CD14-positive monocyte (primary cell): ENCODE measurements at regions not wholly inside any gene's neighbourhood (a gene's known extent, or its start where the extent isn't known, plus 50 kb on each side); places are given as distances from the start of the nearest gene placed in this dataset.

Experiments
- DNase-seq, 3 donors: peaks; one replicate each; pipeline ENCODE4 v3.0.0-alpha.2; 2011 to 2022
- H2AFZ ChIP-seq: 2 replicates; pipeline ENCODE4 v1.6.0; 2012; ENCODE audit warnings: mild to moderate bottlenecking, low read depth, low read length, inconsistent platforms; ENCODE audit not compliant: insufficient read depth, poor library complexity, severe bottlenecking
- H3K27ac ChIP-seq, 2 donors: 1 replicate in 1 of 2; 2 replicates in 1 of 2; pipeline ENCODE4 v1.5.1; 2012 to 2013; ENCODE audit warnings: low read length in 2 of 2, control low read depth in 1 of 2, inconsistent platforms in 1 of 2, low read depth in 1 of 2, mild to moderate bottlenecking in 1 of 2
- H3K27me3 ChIP-seq, 2 donors: one replicate each; pipeline versions ENCODE4 v1.6.0 to v1.6.1; 2011 to 2013; ENCODE audit warnings: low read length in 2 of 2; ENCODE audit not compliant: control insufficient read depth in 2 of 2, insufficient read depth in 2 of 2
- H3K36me3 ChIP-seq, 2 donors: replicated peaks in 1 of 2; 1 replicate in 1 of 2; 2 replicates in 1 of 2; pipeline versions ENCODE4 v1.5.1 to v1.6.1; 2012 to 2013; ENCODE audit warnings: low read length in 2 of 2, control low read depth in 1 of 2, inconsistent platforms in 1 of 2, mild to moderate bottlenecking in 1 of 2; ENCODE audit not compliant: insufficient read depth in 2 of 2, control insufficient read depth in 1 of 2
- H3K4me1 ChIP-seq, 2 donors: 1 replicate in 1 of 2; 2 replicates in 1 of 2; pipeline versions ENCODE4 v1.5.1 to v1.6.1; 2012 to 2013; ENCODE audit warnings: low read length in 2 of 2, control low read depth in 1 of 2, inconsistent platforms in 1 of 2, mild to moderate bottlenecking in 1 of 2, moderate library complexity in 1 of 2; ENCODE audit not compliant: insufficient read depth in 2 of 2, control insufficient read depth in 1 of 2
- H3K4me2 ChIP-seq: replicated peaks from 2 replicates; pipeline ENCODE3; 2012; ENCODE audit warnings: low read length, moderate library complexity, mild to moderate bottlenecking; ENCODE audit not compliant: poor library complexity, severe bottlenecking; ENCODE audit errors: extremely low read depth
- H3K4me3 ChIP-seq, 3 experiments: fragments of 200-600 bp in 1 of 3; sonication (generic) in 1 of 3; replicated peaks in 1 of 3; 1 replicate in 2 of 3; 2 replicates in 1 of 3; pipeline ENCODE4 v1.5.1; 2011 to 2013; ENCODE audit warnings: low read length in 3 of 3, mild to moderate bottlenecking in 3 of 3, control low read depth in 2 of 3, low read depth in 2 of 3, inconsistent platforms in 1 of 3, moderate library complexity in 1 of 3
- H3K79me2 ChIP-seq: 2 replicates; pipeline ENCODE4 v1.6.0; 2012; ENCODE audit warnings: mild to moderate bottlenecking, control low read depth, inconsistent platforms, low read length, moderate library complexity; ENCODE audit not compliant: insufficient read depth
- H3K9ac ChIP-seq: 2 replicates; pipeline ENCODE4 v1.6.0; 2017; ENCODE audit warnings: low read length, mild to moderate bottlenecking; ENCODE audit not compliant: insufficient read depth, poor library complexity, severe bottlenecking
- H3K9me3 ChIP-seq, 2 donors: replicated peaks in 1 of 2; 1 replicate in 1 of 2; 2 replicates in 1 of 2; pipeline versions ENCODE4 v1.5.1 to v1.6.1; 2012 to 2013; ENCODE audit warnings: low read length in 2 of 2, control low read depth in 1 of 2; ENCODE audit not compliant: control insufficient read depth in 1 of 2, insufficient read depth in 1 of 2
- H4K20me1 ChIP-seq: 2 replicates; pipeline ENCODE4 v1.6.0; 2012; ENCODE audit warnings: mild to moderate bottlenecking, low read length, control low read depth, moderate library complexity; ENCODE audit not compliant: insufficient read depth
- H3K27ac Mint-ChIP-seq, 7 donors: one replicate each; pipeline ENCODE4 v1.8.0; 2020; ENCODE audit warnings: mild to moderate bottlenecking in 7 of 7, mixed read lengths in 7 of 7, moderate library complexity in 6 of 7, inconsistent platforms in 2 of 7
- H3K27me3 Mint-ChIP-seq, 3 donors: one replicate each; pipeline ENCODE4 v1.8.0; 2021 to 2022; ENCODE audit warnings: low read depth in 3 of 3, mild to moderate bottlenecking in 3 of 3, mixed read lengths in 3 of 3, moderate library complexity in 3 of 3, inconsistent platforms in 1 of 3
- H3K36me3 Mint-ChIP-seq, 2 donors: one replicate each; pipeline ENCODE4 v1.8.0; 2020; ENCODE audit warnings: mixed read lengths in 2 of 2, inconsistent platforms in 1 of 2, mild to moderate bottlenecking in 1 of 2
- H3K4me1 Mint-ChIP-seq: one replicate; pipeline ENCODE4 v1.8.0; 2020; ENCODE audit warnings: mild to moderate bottlenecking, mixed read lengths
- H3K4me3 Mint-ChIP-seq, 2 donors: one replicate each; pipeline ENCODE4 v1.8.0; 2020; ENCODE audit warnings: mild to moderate bottlenecking in 2 of 2, mixed read lengths in 2 of 2, moderate library complexity in 1 of 2
- H3K9me3 Mint-ChIP-seq, 7 donors: one replicate each; pipeline ENCODE4 v1.8.0; 2020 to 2022; ENCODE audit warnings: mixed read lengths in 7 of 7, mild to moderate bottlenecking in 6 of 7, moderate library complexity in 6 of 7, inconsistent platforms in 2 of 7
- CTCF ChIP-seq: fragments of 200-600 bp; IDR thresholded peaks from one replicate; pipeline ENCODE4 v1.8.0; 2022; ENCODE audit warnings: antibody characterized with exemption, mild to moderate bottlenecking
- WGBS: methylation state at CpG from one replicate; pipeline ENCODE4 v1.1.5; 2013; ENCODE audit warnings: missing lambda C conversion rate; ENCODE audit not compliant: insufficient coverage; 5-methylcytosine and 5-hydroxymethylcytosine counted together
- intact Hi-C, 2 donors: fragments of 100-400 bp; cut with micrococcal nuclease; formaldehyde crosslinking; loops; one replicate each; pipeline versions ENCODE4 v1.15.0 to v1.15.1; 2023

DNA sequence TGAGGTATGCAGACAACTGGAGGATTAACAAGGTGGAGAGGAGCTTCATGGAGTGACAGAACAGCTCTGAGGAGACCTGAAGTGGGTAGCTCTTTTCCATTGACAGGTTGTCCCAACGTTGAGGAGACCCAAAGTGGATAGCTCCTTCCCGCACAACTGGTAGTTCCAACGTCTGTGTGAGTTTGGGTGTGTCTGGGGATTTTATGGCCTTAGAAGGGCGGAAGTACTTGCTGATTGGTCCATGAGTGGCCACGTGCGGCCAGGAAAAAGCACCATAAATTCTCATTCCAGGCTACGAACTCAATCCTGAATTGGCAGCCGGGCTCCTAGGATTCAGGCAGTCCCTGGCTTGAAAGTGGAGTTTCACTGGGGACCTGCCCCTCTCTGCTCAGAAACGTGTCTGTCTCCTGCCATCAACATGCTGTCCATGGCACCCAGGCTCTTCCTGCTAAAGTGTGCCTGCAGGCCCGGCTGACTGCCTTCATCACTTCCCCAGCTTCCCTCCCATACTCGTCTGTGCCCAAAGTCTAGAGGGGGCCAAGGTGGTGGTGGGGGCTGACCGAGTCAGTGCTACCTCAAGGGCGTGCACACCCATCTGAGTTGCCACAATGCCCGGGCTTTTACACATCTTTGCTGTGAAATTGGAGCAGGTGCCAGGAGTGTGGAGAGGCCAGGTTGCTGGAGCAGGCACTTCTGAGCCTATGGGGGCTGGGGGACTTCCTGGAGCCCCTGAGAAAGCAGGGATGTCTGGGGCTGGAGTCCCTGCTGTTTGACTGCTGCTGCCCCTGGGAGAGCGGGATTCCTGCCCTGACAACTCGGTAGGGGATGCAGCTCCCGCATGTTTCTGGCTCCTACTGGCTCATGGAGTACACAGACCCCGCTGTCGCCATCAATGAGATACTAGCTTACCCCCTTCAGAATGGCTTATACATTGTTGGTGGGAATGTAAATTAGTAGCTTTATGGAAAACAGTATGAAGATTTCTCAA is 2034.6 kb upstream of the ACO1 start:
- Histone ChIP-seq H2AFZ (no peak overlapping the region), H4K20me1 (no peaks in the 10 kb centered on the region), H3K27me3 (no peaks in the 10 kb centered on the region), H3K4me2 (no peak overlapping the region), H3K27ac (no peak overlapping the region), H3K36me3 (no peaks in the 10 kb centered on the region), H3K79me2 (no peaks in the 10 kb centered on the region), H3K4me1 (no peaks in the 10 kb centered on the region), H3K9ac (no peak overlapping the region), H3K4me3 (no peak overlapping the region), H3K9me3 (peaks cover 11 to 17% of the 10 kb centered on the region in 2 donors)
- DNase-seq = no peak
- Mint-ChIP-seq H3K36me3 (no peaks in the 10 kb centered on the region), H3K9me3 (peaks cover 0 to 19% (median 9%) of the 10 kb centered on the region in 7 donors), H3K4me3 (no peak overlapping the region), H3K4me1 (no peaks in the 10 kb centered on the region), H3K27ac (no peak overlapping the region), H3K27me3 (no peaks in the 10 kb centered on the region)
- intact Hi-C loops = no loop called here
- TF ChIP-seq CTCF = no peak
- WGBS = 88% methylated on average over 7 of the region's 19 CpGs

GRCh38 chr9:30356221-30356620 is 2028.2 kb upstream of the ACO1 start:
- Mint-ChIP-seq H3K4me1 (no peaks in the 10 kb centered on the region), H3K4me3 (no peak overlapping the region), H3K9me3 (no peaks in the 10 kb centered on the region), H3K27me3 (no peaks in the 10 kb centered on the region), H3K27ac (no peak overlapping the region), H3K36me3 (no peaks in the 10 kb centered on the region)
- no CpG with 5 or more reads among the region's 4 CpGs for WGBS
- H3K36me3 ChIP-seq = no peaks in the 10 kb centered on the region
- no peaks in the 10 kb centered on the region for H3K79me2 ChIP-seq
- no peak overlapping the region for H3K4me2 ChIP-seq
- H3K27ac ChIP-seq = no peak overlapping the region
- H3K9ac ChIP-seq = no peak overlapping the region
- H4K20me1 ChIP-seq = no peaks in the 10 kb centered on the region
- TF ChIP-seq CTCF = no peak
- H3K27me3 ChIP-seq = no peaks in the 10 kb centered on the region
- no peak overlapping the region for H3K4me3 ChIP-seq
- no peak overlapping the region for H2AFZ ChIP-seq
- intact Hi-C loops = no loop called here
- DNase-seq = no peak
- no peaks in the 10 kb centered on the region for H3K4me1 ChIP-seq
- no peaks in the 10 kb centered on the region for H3K9me3 ChIP-seq
